HEK293 (cell line): ENCODE measurements at regions not wholly inside any gene's neighbourhood (a gene's known extent, or its start where the extent isn't known, plus 50 kb on each side); places are given as distances from the start of the nearest gene placed in this dataset.

Experiments
- CTCF ChIA-PET: fragments of 350-600 bp; formaldehyde crosslinking; extraction: SDS; loops from one replicate; lab custom pipeline; 2021; ENCODE audit warnings: antibody characterized with exemption; lab: Yijun Ruan, JAX
- POLR2A ChIA-PET: fragments of 300-600 bp; formaldehyde crosslinking; extraction: SDS; loops from one replicate; lab custom pipeline; 2020; ENCODE audit warnings: antibody characterized with exemption, inconsistent platforms; lab: Yijun Ruan, JAX
- H3K27ac ChIP-seq: fragments of 200-500 bp; sonication (Bioruptor generic); 2 replicates; pipeline ENCODE4 v1.5.1; 2014; ENCODE audit warnings: low read depth, low read length, control low read depth, inconsistent platforms; ENCODE audit errors: extremely low read depth
- H3K36me3 ChIP-seq, 2 experiments: fragments of 200-500 bp in 1 of 2; sonication (Bioruptor generic) in 1 of 2; 1 replicate in 1 of 2; 2 replicates in 1 of 2; pipeline ENCODE4 v1.5.1; 2014 to 2017; ENCODE audit warnings: inconsistent platforms in 2 of 2, low read length in 2 of 2; ENCODE audit not compliant: control insufficient read depth in 2 of 2, insufficient read depth in 1 of 2
- H3K4me1 ChIP-seq: fragments of 200-500 bp; sonication (Bioruptor generic); 2 replicates; pipeline ENCODE4 v1.5.1; 2014; ENCODE audit warnings: mild to moderate bottlenecking, low read length, inconsistent platforms; ENCODE audit not compliant: control insufficient read depth, insufficient read depth
- H3K4me3 ChIP-seq: 2 replicates; pipeline ENCODE4 v1.5.1; 2011; ENCODE audit warnings: low read depth, mild to moderate bottlenecking, control low read depth, low read length, moderate library complexity
- H3K9me3 ChIP-seq: fragments of 200-500 bp; sonication (Bioruptor generic); 2 replicates; pipeline ENCODE4 v1.5.1; 2014; ENCODE audit warnings: low read depth, low read length, inconsistent platforms; ENCODE audit not compliant: control insufficient read depth, insufficient read depth
- OSR2 ChIP-seq: fragments of 450-650 bp; formaldehyde crosslinking; IDR thresholded peaks from 2 replicates; pipeline ENCODE4 v1.5.1; 2016; ENCODE audit warnings: missing biosample characterization, missing genetic modification characterization
- ZNF146 ChIP-seq: fragments of 450-650 bp; formaldehyde crosslinking; IDR thresholded peaks from 2 replicates; pipeline ENCODE4 v1.5.1; 2016; ENCODE audit warnings: missing biosample characterization, missing genetic modification characterization
- ZNF202 ChIP-seq: fragments of 450-650 bp; formaldehyde crosslinking; IDR thresholded peaks from 2 replicates; pipeline ENCODE4 v1.5.1; 2016; ENCODE audit warnings: missing biosample characterization, missing genetic modification characterization, borderline replicate concordance
- ZNF266 ChIP-seq: fragments of 450-650 bp; formaldehyde crosslinking; IDR thresholded peaks from 2 replicates; pipeline ENCODE4 v1.5.1; 2016; ENCODE audit warnings: missing biosample characterization, missing genetic modification characterization, low read depth
- ZNF350 ChIP-seq: fragments of 450-650 bp; formaldehyde crosslinking; IDR thresholded peaks from 2 replicates; pipeline ENCODE4 v1.5.0; 2017; ENCODE audit warnings: missing biosample characterization, mild to moderate bottlenecking, missing genetic modification characterization
- ZNF558 ChIP-seq: fragments of 450-650 bp; formaldehyde crosslinking; IDR thresholded peaks from 2 replicates; pipeline ENCODE4 v1.5.1; 2016; ENCODE audit warnings: missing biosample characterization, missing genetic modification characterization
- ZNF677 ChIP-seq: fragments of 450-650 bp; IDR thresholded peaks from 2 replicates; pipeline ENCODE4 v1.5.0; 2018; ENCODE audit warnings: missing biosample characterization, mild to moderate bottlenecking, missing genetic modification characterization, moderate library complexity
- ZNF776 ChIP-seq: fragments of 450-650 bp; formaldehyde crosslinking; IDR thresholded peaks from 2 replicates; pipeline ENCODE4 v1.5.0; 2017; ENCODE audit warnings: missing biosample characterization, missing genetic modification characterization, borderline replicate concordance
- ZNF777 ChIP-seq: fragments of 450-650 bp; formaldehyde crosslinking; IDR thresholded peaks from 2 replicates; pipeline ENCODE4 v1.5.1; 2017; ENCODE audit warnings: missing biosample characterization, missing genetic modification characterization, borderline replicate concordance
- ZNF837 ChIP-seq: fragments of 450-650 bp; formaldehyde crosslinking; IDR thresholded peaks from 2 replicates; pipeline ENCODE4 v1.5.1; 2016; ENCODE audit warnings: missing biosample characterization, missing genetic modification characterization
- ZSCAN23 ChIP-seq: fragments of 450-650 bp; formaldehyde crosslinking; IDR thresholded peaks from 2 replicates; pipeline ENCODE4 v1.5.1; 2016; ENCODE audit warnings: missing biosample characterization, missing genetic modification characterization
- TF ChIP-seq, protein P1 (sequence below): fragments of 450-650 bp; formaldehyde crosslinking; IDR thresholded peaks from 2 replicates; pipeline ENCODE4 v1.5.1; 2016; ENCODE audit warnings: missing biosample characterization, missing genetic modification characterization, borderline replicate concordance
- TF ChIP-seq, protein P2 (sequence below): fragments of 450-650 bp; formaldehyde crosslinking; IDR thresholded peaks from 2 replicates; pipeline ENCODE4 v1.5.1; 2016; ENCODE audit warnings: missing biosample characterization, missing genetic modification characterization
- TF ChIP-seq, protein P3 (sequence below): fragments of 450-650 bp; formaldehyde crosslinking; IDR thresholded peaks from 2 replicates; pipeline ENCODE4 v1.5.1; 2016; ENCODE audit warnings: missing biosample characterization, missing genetic modification characterization, low read depth
- TF ChIP-seq, protein P4 (sequence below): fragments of 450-650 bp; formaldehyde crosslinking; IDR thresholded peaks from 2 replicates; pipeline ENCODE4 v1.5.1; 2016; ENCODE audit warnings: missing biosample characterization, missing genetic modification characterization
- TF ChIP-seq, protein P5 (sequence below): fragments of 450-650 bp; formaldehyde crosslinking; IDR thresholded peaks from 2 replicates; pipeline ENCODE4 v1.5.1; 2017; ENCODE audit warnings: missing biosample characterization, missing genetic modification characterization
- TF ChIP-seq, protein P6 (sequence below): fragments of 450-650 bp; formaldehyde crosslinking; IDR thresholded peaks from 2 replicates; pipeline ENCODE4 v1.5.1; 2016; ENCODE audit warnings: missing biosample characterization, missing genetic modification characterization
- TF ChIP-seq, protein P7 (sequence below): IDR thresholded peaks from 2 replicates; pipeline ENCODE4 v1.6.1; 2011; ENCODE audit warnings: mild to moderate bottlenecking, low read depth, low read length, borderline replicate concordance

DNA sequence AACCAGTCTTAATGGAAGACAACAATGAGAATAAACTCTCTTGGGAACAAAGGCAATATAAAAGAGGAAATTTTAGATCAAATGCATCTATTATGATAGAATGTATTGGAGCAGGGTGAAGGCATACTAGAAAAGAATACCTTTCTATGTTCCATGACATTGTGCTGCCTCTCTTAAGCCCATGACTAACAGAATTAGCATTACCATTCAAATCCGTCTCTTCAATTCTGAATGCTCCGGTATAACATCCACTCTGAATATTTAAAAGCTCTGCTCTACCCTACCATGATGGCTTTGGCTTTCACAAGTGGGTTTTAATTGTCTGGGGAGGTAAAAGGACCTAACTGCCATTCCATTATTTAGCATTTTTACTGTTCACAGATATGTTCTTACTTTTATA, 1878.4 kb downstream of the ARAP2 start (continued):
- TF ChIP-seq, protein P1, sequence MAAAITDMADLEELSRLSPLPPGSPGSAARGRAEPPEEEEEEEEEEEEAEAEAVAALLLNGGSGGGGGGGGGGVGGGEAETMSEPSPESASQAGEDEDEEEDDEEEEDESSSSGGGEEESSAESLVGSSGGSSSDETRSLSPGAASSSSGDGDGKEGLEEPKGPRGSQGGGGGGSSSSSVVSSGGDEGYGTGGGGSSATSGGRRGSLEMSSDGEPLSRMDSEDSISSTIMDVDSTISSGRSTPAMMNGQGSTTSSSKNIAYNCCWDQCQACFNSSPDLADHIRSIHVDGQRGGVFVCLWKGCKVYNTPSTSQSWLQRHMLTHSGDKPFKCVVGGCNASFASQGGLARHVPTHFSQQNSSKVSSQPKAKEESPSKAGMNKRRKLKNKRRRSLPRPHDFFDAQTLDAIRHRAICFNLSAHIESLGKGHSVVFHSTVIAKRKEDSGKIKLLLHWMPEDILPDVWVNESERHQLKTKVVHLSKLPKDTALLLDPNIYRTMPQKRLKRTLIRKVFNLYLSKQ (tag by site-specific recombination): no peak
- TF ChIP-seq, protein P2, sequence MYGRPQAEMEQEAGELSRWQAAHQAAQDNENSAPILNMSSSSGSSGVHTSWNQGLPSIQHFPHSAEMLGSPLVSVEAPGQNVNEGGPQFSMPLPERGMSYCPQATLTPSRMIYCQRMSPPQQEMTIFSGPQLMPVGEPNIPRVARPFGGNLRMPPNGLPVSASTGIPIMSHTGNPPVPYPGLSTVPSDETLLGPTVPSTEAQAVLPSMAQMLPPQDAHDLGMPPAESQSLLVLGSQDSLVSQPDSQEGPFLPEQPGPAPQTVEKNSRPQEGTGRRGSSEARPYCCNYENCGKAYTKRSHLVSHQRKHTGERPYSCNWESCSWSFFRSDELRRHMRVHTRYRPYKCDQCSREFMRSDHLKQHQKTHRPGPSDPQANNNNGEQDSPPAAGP: no peak
- TF ChIP-seq ZNF837 (tag by site-specific recombination) (no peak), ZNF146 (tag by site-specific recombination) (no peak), ZNF266 (no peak), ZNF677 (tag by site-specific recombination) (no peak)
- TF ChIP-seq, protein P3, sequence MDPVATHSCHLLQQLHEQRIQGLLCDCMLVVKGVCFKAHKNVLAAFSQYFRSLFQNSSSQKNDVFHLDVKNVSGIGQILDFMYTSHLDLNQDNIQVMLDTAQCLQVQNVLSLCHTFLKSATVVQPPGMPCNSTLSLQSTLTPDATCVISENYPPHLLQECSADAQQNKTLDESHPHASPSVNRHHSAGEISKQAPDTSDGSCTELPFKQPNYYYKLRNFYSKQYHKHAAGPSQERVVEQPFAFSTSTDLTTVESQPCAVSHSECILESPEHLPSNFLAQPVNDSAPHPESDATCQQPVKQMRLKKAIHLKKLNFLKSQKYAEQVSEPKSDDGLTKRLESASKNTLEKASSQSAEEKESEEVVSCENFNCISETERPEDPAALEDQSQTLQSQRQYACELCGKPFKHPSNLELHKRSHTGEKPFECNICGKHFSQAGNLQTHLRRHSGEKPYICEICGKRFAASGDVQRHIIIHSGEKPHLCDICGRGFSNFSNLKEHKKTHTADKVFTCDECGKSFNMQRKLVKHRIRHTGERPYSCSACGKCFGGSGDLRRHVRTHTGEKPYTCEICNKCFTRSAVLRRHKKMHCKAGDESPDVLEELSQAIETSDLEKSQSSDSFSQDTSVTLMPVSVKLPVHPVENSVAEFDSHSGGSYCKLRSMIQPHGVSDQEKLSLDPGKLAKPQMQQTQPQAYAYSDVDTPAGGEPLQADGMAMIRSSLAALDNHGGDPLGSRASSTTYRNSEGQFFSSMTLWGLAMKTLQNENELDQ: no peak

DNA sequence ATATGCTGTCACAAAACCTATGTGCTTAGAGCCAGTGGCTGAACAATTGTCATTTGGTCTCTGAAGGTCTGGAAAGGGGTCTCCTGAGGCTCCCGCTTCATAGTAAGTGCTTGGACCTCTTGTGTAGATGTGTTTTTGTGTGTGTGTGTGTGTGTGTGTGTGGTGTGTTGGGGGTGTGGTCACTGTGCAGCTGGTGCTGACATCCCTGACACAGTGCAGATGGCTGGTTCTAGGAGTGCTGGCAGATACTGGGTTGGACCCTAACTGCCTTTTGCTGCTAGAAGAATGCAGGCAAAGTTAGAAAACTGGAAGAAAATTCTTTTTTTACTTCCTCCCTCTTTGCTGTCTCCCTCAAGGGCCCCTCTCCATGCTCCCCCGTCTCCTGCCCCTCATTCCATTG, 1872.6 kb downstream of the ARAP2 start:
- no peaks in the 10 kb centered on the region for H3K9me3 ChIP-seq
- no peaks in the 10 kb centered on the region for H3K4me1 ChIP-seq
- H3K27ac ChIP-seq: no peak overlapping the region
- no peaks in the 10 kb centered on the region for H3K36me3 ChIP-seq
- no peak overlapping the region for H3K4me3 ChIP-seq
- TF ChIP-seq ZNF558 (tag by site-specific recombination): no peak
- POLR2A ChIA-PET: no interaction called here
- CTCF ChIA-PET: no interaction called here

DNA sequence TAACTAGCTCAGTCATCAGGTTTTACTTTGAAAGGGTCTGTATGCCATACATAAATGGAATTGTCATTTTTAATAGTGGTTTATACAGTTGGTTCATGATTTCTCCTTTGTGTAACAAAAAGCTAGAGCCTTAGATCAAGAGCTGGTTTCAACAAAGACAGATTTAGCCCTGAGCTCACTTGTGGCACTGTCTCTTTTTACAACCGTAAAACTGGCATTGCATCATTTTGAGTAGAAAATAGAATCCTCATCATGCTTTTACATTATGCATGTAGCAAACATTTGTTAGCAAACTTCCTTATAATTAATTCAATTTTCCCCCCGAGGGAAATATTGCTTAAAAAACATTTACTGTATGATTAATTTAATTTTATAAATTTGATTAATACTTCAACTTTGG, 1871.5 kb downstream of the ARAP2 start:
- TF ChIP-seq OSR2 (tag by site-specific recombination) (no peak), ZNF350 (no peak), ZSCAN23 (tag by site-specific recombination) (no peak), ZNF777 (tag by site-specific recombination) (no peak)
- TF ChIP-seq, protein P4, sequence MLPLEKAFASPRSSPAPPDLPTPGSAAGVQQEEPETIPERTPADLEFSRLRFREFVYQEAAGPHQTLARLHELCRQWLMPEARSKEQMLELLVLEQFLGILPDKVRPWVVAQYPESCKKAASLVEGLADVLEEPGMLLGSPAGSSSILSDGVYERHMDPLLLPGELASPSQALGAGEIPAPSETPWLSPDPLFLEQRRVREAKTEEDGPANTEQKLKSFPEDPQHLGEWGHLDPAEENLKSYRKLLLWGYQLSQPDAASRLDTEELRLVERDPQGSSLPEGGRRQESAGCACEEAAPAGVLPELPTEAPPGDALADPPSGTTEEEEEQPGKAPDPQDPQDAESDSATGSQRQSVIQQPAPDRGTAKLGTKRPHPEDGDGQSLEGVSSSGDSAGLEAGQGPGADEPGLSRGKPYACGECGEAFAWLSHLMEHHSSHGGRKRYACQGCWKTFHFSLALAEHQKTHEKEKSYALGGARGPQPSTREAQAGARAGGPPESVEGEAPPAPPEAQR (tag by site-specific recombination): no peak
- TF ChIP-seq, all 188 proteins: peak for 0
- H3K36me3 ChIP-seq: no peaks in the 10 kb centered on the region
- H3K9me3 ChIP-seq: no peaks in the 10 kb centered on the region
- POLR2A ChIA-PET: no interaction called here
- CTCF ChIA-PET: no interaction called here
- H3K27ac ChIP-seq: no peak overlapping the region
- H3K4me1 ChIP-seq: no peaks in the 10 kb centered on the region
- H3K4me3 ChIP-seq: no peak overlapping the region

DNA sequence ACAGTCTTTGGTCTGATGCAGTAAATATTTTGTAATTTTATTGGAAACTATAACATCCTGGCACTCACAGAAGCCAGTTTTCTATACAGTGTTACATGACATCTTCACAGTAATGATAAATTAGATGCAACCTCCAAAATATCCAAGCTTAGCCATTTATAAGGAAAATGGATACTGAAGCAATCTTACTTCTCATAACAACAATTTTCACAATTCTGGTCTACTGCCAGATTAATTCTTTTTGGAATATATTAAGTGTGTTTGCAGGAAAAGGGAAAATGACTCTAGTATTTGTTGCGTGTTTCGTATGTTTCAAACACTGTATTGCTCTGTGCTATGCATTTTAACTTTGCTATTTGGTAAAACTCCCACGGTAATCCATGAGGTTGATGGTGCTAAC, 1870.9 kb downstream of the ARAP2 start:
- POLR2A ChIA-PET: no interaction called here
- no peak overlapping the region for H3K4me3 ChIP-seq
- no peaks in the 10 kb centered on the region for H3K9me3 ChIP-seq
- no peaks in the 10 kb centered on the region for H3K4me1 ChIP-seq
- CTCF ChIA-PET: no interaction called here
- H3K27ac ChIP-seq: no peak overlapping the region
- no peaks in the 10 kb centered on the region for H3K36me3 ChIP-seq
- TF ChIP-seq ZNF776 (tag by site-specific recombination) (no peak), ZNF202 (no peak)
- TF ChIP-seq, protein P5, sequence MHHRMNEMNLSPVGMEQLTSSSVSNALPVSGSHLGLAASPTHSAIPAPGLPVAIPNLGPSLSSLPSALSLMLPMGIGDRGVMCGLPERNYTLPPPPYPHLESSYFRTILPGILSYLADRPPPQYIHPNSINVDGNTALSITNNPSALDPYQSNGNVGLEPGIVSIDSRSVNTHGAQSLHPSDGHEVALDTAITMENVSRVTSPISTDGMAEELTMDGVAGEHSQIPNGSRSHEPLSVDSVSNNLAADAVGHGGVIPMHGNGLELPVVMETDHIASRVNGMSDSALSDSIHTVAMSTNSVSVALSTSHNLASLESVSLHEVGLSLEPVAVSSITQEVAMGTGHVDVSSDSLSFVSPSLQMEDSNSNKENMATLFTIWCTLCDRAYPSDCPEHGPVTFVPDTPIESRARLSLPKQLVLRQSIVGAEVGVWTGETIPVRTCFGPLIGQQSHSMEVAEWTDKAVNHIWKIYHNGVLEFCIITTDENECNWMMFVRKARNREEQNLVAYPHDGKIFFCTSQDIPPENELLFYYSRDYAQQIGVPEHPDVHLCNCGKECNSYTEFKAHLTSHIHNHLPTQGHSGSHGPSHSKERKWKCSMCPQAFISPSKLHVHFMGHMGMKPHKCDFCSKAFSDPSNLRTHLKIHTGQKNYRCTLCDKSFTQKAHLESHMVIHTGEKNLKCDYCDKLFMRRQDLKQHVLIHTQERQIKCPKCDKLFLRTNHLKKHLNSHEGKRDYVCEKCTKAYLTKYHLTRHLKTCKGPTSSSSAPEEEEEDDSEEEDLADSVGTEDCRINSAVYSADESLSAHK (tag by site-specific recombination): no peak
- TF ChIP-seq, protein P6, sequence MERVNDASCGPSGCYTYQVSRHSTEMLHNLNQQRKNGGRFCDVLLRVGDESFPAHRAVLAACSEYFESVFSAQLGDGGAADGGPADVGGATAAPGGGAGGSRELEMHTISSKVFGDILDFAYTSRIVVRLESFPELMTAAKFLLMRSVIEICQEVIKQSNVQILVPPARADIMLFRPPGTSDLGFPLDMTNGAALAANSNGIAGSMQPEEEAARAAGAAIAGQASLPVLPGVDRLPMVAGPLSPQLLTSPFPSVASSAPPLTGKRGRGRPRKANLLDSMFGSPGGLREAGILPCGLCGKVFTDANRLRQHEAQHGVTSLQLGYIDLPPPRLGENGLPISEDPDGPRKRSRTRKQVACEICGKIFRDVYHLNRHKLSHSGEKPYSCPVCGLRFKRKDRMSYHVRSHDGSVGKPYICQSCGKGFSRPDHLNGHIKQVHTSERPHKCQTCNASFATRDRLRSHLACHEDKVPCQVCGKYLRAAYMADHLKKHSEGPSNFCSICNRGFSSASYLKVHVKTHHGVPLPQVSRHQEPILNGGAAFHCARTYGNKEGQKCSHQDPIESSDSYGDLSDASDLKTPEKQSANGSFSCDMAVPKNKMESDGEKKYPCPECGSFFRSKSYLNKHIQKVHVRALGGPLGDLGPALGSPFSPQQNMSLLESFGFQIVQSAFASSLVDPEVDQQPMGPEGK (tag by site-specific recombination): no peak
- TF ChIP-seq, protein P7, sequence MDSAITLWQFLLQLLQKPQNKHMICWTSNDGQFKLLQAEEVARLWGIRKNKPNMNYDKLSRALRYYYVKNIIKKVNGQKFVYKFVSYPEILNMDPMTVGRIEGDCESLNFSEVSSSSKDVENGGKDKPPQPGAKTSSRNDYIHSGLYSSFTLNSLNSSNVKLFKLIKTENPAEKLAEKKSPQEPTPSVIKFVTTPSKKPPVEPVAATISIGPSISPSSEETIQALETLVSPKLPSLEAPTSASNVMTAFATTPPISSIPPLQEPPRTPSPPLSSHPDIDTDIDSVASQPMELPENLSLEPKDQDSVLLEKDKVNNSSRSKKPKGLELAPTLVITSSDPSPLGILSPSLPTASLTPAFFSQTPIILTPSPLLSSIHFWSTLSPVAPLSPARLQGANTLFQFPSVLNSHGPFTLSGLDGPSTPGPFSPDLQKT: no peak
